Neural cell (in vitro differentiated cells): ENCODE measurements at regions not wholly inside any gene's neighbourhood (a gene's known extent, or its start where the extent isn't known, plus 50 kb on each side); places are given as distances from the start of the nearest gene placed in this dataset.

ENCODE experiments used
- CTCF ChIP-seq: fragments of 450-650 bp; IDR thresholded peaks from 2 replicates; pipeline ENCODE4 v1.5.1; 2014; ENCODE audit warnings: antibody characterized with exemption, mild to moderate bottlenecking, moderate library complexity; ENCODE audit not compliant: poor library complexity, severe bottlenecking
- EZH2 ChIP-seq: fragments of 200-600, 300-800 bp; shearing (Covaris generic), sonication (generic); IDR thresholded peaks from 2 replicates; pipeline ENCODE4 v1.6.1; 2014; ENCODE audit warnings: antibody characterized with exemption, low read length, borderline replicate concordance, mild to moderate bottlenecking; ENCODE audit not compliant: insufficient read depth, poor library complexity, severe bottlenecking
- POLR2AphosphoS5 ChIP-seq: IDR thresholded peaks from 2 replicates; pipeline ENCODE4 v1.6.1; 2012
- RAD21 ChIP-seq: fragments of 450-650 bp; conservative IDR thresholded peaks from 2 replicates; pipeline ENCODE4 v1.6.1; 2014; ENCODE audit warnings: antibody characterized with exemption, mild to moderate bottlenecking, moderate library complexity
- REST ChIP-seq: IDR thresholded peaks from 2 replicates; pipeline ENCODE4 v1.6.1; 2012; ENCODE audit warnings: borderline replicate concordance
- TAF1 ChIP-seq: IDR thresholded peaks from 2 replicates; pipeline ENCODE4 v1.6.1; 2012; ENCODE audit warnings: low read depth

GRCh38 chr4:4754641-4755040 lies 104.8 kb upstream of the MSX1 start:
- no peak for TF ChIP-seq RAD21
- no peak for TF ChIP-seq POLR2AphosphoS5
- TF ChIP-seq CTCF, result no peak
- no peak for TF ChIP-seq EZH2
- TF ChIP-seq TAF1, result no peak
- TF ChIP-seq REST, result no peak
